RWPE1 (cell line): ENCODE measurements at regions not wholly inside any gene's neighbourhood (a gene's known extent, or its start where the extent isn't known, plus 50 kb on each side); places are given as distances from the start of the nearest gene placed in this dataset.
"Not testable (repeated sequence)": the region's sequence is repeated elsewhere in the genome, so short reads cannot be mapped to it uniquely, and the experiment has no call there.

ENCODE experiments used
- CTCF ChIA-PET: fragments of 350-600 bp; sonication (Branson Sonifier 250); formaldehyde crosslinking; extraction: SDS; loops from one replicate; lab custom pipeline; 2021; lab: Yijun Ruan, JAX
- POLR2A ChIA-PET: fragments of 400-600 bp; formaldehyde crosslinking; extraction: SDS; loops from one replicate; lab custom pipeline; 2020; ENCODE audit warnings: antibody characterized with exemption; ENCODE audit not compliant: low non-redundant PET; lab: Yijun Ruan, JAX
- DNase-seq: peaks from one replicate; pipeline ENCODE4 v3.0.0; 2012; ENCODE audit warnings: low spot score
- H3K27ac ChIP-seq: fragments of 450-650 bp; 2 replicates; pipeline ENCODE4 v1.5.1; 2017
- CTCF ChIP-seq: fragments of 450-650 bp; conservative IDR thresholded peaks from 2 replicates; pipeline ENCODE4 v1.5.1; 2017; ENCODE audit warnings: low read depth, mild to moderate bottlenecking

- H3K27ac ChIP-seq, result peak overlapping the region; percentile 74
- CTCF ChIA-PET, result interaction anchor here (0.6 kb wide), 1 partner anchor 49 kb away, joined by 4 read pairs; no protein-coding TSS in a partner anchor
- POLR2A ChIA-PET, result no interaction called here
- no peak for DNase-seq
- TF ChIP-seq CTCF, result no peak
Measured at GRCh38 chr20:48026981-48027592, 241.8 kb upstream of the SULF2 start.

- ChIA-PET POLR2A (interaction anchor here (0.6 kb wide), 1 partner anchor 355 kb away, joined by 3 read pairs; no protein-coding TSS in a partner anchor), CTCF (interaction anchor here (0.6 to 1.0 kb wide), 2 partner anchors 180 to 239 kb away, joined by 3 read pairs; no protein-coding TSS in a partner anchor)
- peak overlapping the region; percentile 97 for H3K27ac ChIP-seq
- peak; percentile 93 for DNase-seq
- no peak for TF ChIP-seq CTCF
Measured at GRCh38 chr20:48025661-48026060, 240.4 kb upstream of the SULF2 start.

GRCh38 chr20:48025051-48025515 lies 239.8 kb upstream of the SULF2 start:
- CTCF ChIA-PET, result interaction anchor here (0.5 to 1.0 kb wide), 3 partner anchors 163 to 238 kb away, joined by 3 read pairs; no protein-coding TSS in a partner anchor
- TF ChIP-seq CTCF, result no peak
- DNase-seq, result peak; percentile 72
- H3K27ac ChIP-seq, result peak overlapping the region; percentile 97
- POLR2A ChIA-PET, result interaction anchor here (0.6 kb wide), 1 partner anchor 354 kb away, joined by 3 read pairs; no protein-coding TSS in a partner anchor

GRCh38 chr20:48024539-48024938 lies 239.3 kb upstream of the SULF2 start:
- POLR2A ChIA-PET, result no interaction called here
- CTCF ChIA-PET, result interaction anchor here (0.5 to 0.7 kb wide), 2 partner anchors 24 to 164 kb away, joined by 3 read pairs; no protein-coding TSS in a partner anchor
- TF ChIP-seq CTCF, result no peak; the same call in 1 of the 2 replicates
- peak overlapping the region; percentile 97 for H3K27ac ChIP-seq
- no peak for DNase-seq

GRCh38 chr20:48020696-48021095 lies 235.4 kb upstream of the SULF2 start:
- POLR2A ChIA-PET, CTCF ChIA-PET, H3K27ac ChIP-seq, DNase-seq: not testable (repeated sequence)

GRCh38 chr20:48019940-48020339 lies 234.7 kb upstream of the SULF2 start:
- ChIA-PET POLR2A (no interaction called here), CTCF (interaction anchor here (0.5 to 0.9 kb wide), 2 partner anchors 70 to 601 kb away, joined by 3 to 9 read pairs; no protein-coding TSS in a partner anchor)
- no peak overlapping the region for H3K27ac ChIP-seq
- DNase-seq, result no peak
- no peak for TF ChIP-seq CTCF

GRCh38 chr20:48019496-48019895 lies 234.2 kb upstream of the SULF2 start:
- POLR2A ChIA-PET, result no interaction called here
- no peak for DNase-seq

GRCh38 chr20:48018851-48019250 lies 233.6 kb upstream of the SULF2 start:
- H3K27ac ChIP-seq, DNase-seq, POLR2A ChIA-PET: not testable (repeated sequence)
- CTCF ChIA-PET, result interaction anchor here (1.3 kb wide), 1 partner anchor 233 kb away, joined by 4 read pairs; no protein-coding TSS in a partner anchor

More at GRCh38 chr20:48019496-48019895, 234.2 kb upstream of the SULF2 start:
- TF ChIP-seq CTCF, result no peak
- CTCF ChIA-PET, result interaction anchor here (0.5 to 1.3 kb wide), 3 partner anchors 70 to 601 kb away, joined by 3 to 9 read pairs (median 4); no protein-coding TSS in a partner anchor
- H3K27ac ChIP-seq, result no peak overlapping the region
